Tibial nerve (tissue), 4 donors: ENCODE measurements at regions not wholly inside any gene's neighbourhood (a gene's known extent, or its start where the extent isn't known, plus 50 kb on each side); places are given as distances from the start of the nearest gene placed in this dataset.

ENCODE experiments used
- EP300 ChIP-seq, 2 donors: sonication (generic); formaldehyde crosslinking; IDR thresholded peaks; one replicate each; pipeline ENCODE4 v1.6.1; 2017; ENCODE audit warnings: antibody characterized with exemption in 2 of 2, mild to moderate bottlenecking in 1 of 2
- POLR2A ChIP-seq, 2 donors: fragments of 450-650 bp; IDR thresholded peaks; one replicate each; pipeline ENCODE4 v1.6.1; 2017; ENCODE audit warnings: antibody characterized with exemption in 2 of 2, mild to moderate bottlenecking in 2 of 2, moderate library complexity in 2 of 2
- TF ChIP-seq, protein P1 (sequence below), 5 experiments: fragments of 200-600 bp in 3 of 5; fragments of 450-650 bp in 2 of 5; sonication (generic) in 3 of 5; IDR thresholded peaks; one replicate each; pipeline ENCODE4 v1.5.1; 2016 to 2019; ENCODE audit warnings: antibody characterized with exemption in 5 of 5, mild to moderate bottlenecking in 3 of 5, moderate library complexity in 2 of 5

DNA sequence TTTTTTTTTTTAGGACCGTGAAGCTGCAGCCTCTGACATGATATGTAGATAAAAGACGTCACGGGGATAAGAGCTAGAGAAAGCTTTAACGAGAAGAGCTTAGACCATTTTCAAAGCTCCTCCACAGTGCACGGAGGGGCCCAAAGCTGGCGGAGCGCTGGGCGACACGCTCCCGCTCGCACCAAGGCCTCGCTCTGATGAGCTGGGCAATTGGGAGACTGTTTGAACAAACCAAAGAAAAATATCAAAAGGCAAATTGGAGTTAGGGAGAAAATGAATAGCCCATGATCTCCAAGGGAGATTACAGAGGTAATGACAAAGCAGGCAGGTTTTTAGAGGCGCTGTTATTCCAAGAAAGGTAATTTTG is 179.4 kb downstream of the SREK1 start:
- TF ChIP-seq POLR2A (IDR thresholded peaks at IDR 0.05) (no peak), EP300 (IDR thresholded peaks at IDR 0.05) (no peak)
- TF ChIP-seq, protein P1, sequence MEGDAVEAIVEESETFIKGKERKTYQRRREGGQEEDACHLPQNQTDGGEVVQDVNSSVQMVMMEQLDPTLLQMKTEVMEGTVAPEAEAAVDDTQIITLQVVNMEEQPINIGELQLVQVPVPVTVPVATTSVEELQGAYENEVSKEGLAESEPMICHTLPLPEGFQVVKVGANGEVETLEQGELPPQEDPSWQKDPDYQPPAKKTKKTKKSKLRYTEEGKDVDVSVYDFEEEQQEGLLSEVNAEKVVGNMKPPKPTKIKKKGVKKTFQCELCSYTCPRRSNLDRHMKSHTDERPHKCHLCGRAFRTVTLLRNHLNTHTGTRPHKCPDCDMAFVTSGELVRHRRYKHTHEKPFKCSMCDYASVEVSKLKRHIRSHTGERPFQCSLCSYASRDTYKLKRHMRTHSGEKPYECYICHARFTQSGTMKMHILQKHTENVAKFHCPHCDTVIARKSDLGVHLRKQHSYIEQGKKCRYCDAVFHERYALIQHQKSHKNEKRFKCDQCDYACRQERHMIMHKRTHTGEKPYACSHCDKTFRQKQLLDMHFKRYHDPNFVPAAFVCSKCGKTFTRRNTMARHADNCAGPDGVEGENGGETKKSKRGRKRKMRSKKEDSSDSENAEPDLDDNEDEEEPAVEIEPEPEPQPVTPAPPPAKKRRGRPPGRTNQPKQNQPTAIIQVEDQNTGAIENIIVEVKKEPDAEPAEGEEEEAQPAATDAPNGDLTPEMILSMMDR (IDR thresholded peaks at IDR 0.05), result no peak
